ENCODE measurements at regions not wholly inside any gene's neighbourhood (a gene's known extent, or its start where the extent isn't known, plus 50 kb on each side); places are given as distances from the start of the nearest gene placed in this dataset.

DNA sequence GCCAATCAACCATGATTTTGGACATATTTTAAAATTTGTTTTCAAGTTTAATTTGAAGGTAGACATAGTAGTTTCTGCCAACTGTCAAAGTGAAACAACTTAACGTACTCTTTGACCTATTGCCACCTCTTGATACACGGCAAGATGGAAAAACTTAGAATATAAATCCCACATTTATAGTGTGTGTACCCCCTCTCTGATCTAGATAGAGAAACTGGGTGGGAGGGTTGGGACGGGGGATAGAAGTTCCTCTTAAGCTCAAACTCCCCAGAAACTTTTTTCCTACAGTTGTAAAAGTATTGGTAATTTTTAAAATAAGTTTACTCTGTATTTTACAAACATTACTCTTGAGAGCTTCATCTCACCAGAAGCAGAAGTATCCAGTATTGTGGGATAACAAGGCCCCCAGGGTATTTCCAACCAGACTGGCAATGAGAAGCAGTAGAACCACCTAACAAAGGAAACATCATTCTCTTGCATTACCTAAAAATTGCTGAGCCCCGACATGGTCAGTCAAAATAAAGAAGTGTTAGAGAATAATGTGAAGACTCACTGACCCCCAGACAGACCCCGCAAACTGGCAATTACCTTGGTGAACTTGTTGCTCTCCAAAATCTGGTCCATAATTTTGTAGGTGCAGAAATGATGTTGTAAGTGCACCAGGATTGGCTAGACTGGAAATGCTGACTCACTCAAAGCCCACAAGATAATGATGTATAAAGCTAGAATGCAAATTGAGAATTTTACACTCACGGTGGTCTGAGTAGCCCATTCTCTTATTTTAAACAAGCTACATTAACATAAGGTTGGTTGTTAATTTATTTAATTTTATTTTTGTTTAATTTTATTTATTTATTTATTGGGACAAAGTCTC, 74.7 kb upstream of the TNFAIP3 start:
- no peak overlapping the region for H2AFZ ChIP-seq (ENCODE audit: insufficient read depth, low read depth, low read length, poor library complexity, severe bottlenecking)
- Mint-ChIP-seq H3K4me1 (peaks cover 41% of the 10 kb centered on the region), H3K4me3 (no peak overlapping the region)

More for the DNA sequence above, 74.7 kb upstream of the TNFAIP3 start:
- H4K20me1 ChIP-seq (ENCODE audit: control insufficient read depth, insufficient read depth, low read length, poor library complexity, severe bottlenecking), result no peaks in the 10 kb centered on the region
- H3K4me2 ChIP-seq (replicated peaks; ENCODE audit: low read depth, low read length, poor library complexity, severe bottlenecking), result no peak overlapping the region
- TF ChIP-seq, protein P1, sequence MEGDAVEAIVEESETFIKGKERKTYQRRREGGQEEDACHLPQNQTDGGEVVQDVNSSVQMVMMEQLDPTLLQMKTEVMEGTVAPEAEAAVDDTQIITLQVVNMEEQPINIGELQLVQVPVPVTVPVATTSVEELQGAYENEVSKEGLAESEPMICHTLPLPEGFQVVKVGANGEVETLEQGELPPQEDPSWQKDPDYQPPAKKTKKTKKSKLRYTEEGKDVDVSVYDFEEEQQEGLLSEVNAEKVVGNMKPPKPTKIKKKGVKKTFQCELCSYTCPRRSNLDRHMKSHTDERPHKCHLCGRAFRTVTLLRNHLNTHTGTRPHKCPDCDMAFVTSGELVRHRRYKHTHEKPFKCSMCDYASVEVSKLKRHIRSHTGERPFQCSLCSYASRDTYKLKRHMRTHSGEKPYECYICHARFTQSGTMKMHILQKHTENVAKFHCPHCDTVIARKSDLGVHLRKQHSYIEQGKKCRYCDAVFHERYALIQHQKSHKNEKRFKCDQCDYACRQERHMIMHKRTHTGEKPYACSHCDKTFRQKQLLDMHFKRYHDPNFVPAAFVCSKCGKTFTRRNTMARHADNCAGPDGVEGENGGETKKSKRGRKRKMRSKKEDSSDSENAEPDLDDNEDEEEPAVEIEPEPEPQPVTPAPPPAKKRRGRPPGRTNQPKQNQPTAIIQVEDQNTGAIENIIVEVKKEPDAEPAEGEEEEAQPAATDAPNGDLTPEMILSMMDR (IDR thresholded peaks at IDR 0.05), result no peak
- TF ChIP-seq EZH2 (IDR thresholded peaks at IDR 0.05; ENCODE audit: borderline replicate concordance, insufficient read depth, low read depth, low read length, poor library complexity, severe bottlenecking), result no peak
- ATAC-seq (ENCODE audit: low read depth) (no peak), DNase-seq (no peak)
- H3K27ac ChIP-seq (ENCODE audit: low read length in 2 of 2), result no peak overlapping the region
- no peaks in the 10 kb centered on the region for H3K27me3 ChIP-seq (replicated peaks in 1 of 4; ENCODE audit: control extremely low read depth in 1 of 4, control insufficient read depth in 3 of 4, insufficient read depth in 4 of 4, low read length in 3 of 4)
- H3K79me2 ChIP-seq (ENCODE audit: control insufficient read depth, insufficient read depth, low read length), result no peaks in the 10 kb centered on the region
- Mint-ChIP-seq H3K27ac (no peak overlapping the region), H3K9me3 (ENCODE audit: insufficient read depth) (peaks cover 3% of the 10 kb centered on the region), H3K27me3 (no peaks in the 10 kb centered on the region)
- intact Hi-C loops (cut with micrococcal nuclease), result loop anchor here (5.0 kb wide), 1 partner anchor 85 kb away; no protein-coding TSS in a partner anchor
- POLR2A ChIA-PET, result no interaction called here
- no peaks in the 10 kb centered on the region for H3K36me3 ChIP-seq (replicated peaks in 1 of 2; ENCODE audit: control extremely low read depth in 1 of 2, control insufficient read depth in 1 of 2, extremely low read depth in 1 of 2, insufficient read depth in 2 of 2, low read length in 1 of 2)
- CTCF ChIA-PET, result interaction anchor here (1.1 to 2.9 kb wide), 2 partner anchors 79 to 148 kb away, joined by 4 to 8 read pairs; no protein-coding TSS in a partner anchor
- WGBS (ENCODE audit: insufficient coverage), result 100% methylated on average over 1 of the region's 6 CpGs
- H3K4me1 ChIP-seq (ENCODE audit: control insufficient read depth in 2 of 2, insufficient read depth in 2 of 2, low read length in 2 of 2), result peaks cover 23 to 25% of the 10 kb centered on the region in 2 donors
- no peak overlapping the region for H3K4me3 ChIP-seq (ENCODE audit: control extremely low read depth in 1 of 5, extremely low read depth in 1 of 5, insufficient read depth in 1 of 5, low read depth in 2 of 5, low read length in 4 of 5)
- no peak overlapping the region for H3K9ac ChIP-seq (ENCODE audit: low read length)
- peaks cover 0 to 4% (median 0%) of the 10 kb centered on the region in 3 donors for H3K9me3 ChIP-seq (ENCODE audit: control extremely low read depth in 1 of 3, control insufficient read depth in 2 of 3, insufficient read depth in 1 of 3, low read length in 2 of 3)
